ENCODE measurements at regions not wholly inside any gene's neighbourhood (a gene's known extent, or its start where the extent isn't known, plus 50 kb on each side); places are given as distances from the start of the nearest gene placed in this dataset.

DNA sequence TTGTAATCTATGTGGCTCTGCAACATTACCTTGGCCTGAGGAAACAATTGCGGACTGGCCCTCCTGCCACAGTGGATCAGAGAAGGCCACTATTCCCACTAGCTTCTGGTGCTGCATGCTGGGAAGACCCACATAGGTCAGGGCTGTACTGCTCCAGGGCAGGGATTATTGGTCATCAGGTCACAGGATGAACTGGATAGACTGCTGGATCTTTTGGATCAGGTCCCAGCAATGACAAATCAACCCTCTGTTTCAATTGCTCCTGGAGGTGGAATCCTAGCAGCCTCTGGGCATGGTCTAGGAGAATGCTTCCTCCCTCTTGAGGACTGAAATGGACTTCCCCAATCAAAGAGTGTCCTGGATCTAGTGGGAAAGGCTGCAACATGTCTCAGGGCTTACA, 66.7 kb upstream of the PHF24 start:
- TF ChIP-seq, protein P1, sequence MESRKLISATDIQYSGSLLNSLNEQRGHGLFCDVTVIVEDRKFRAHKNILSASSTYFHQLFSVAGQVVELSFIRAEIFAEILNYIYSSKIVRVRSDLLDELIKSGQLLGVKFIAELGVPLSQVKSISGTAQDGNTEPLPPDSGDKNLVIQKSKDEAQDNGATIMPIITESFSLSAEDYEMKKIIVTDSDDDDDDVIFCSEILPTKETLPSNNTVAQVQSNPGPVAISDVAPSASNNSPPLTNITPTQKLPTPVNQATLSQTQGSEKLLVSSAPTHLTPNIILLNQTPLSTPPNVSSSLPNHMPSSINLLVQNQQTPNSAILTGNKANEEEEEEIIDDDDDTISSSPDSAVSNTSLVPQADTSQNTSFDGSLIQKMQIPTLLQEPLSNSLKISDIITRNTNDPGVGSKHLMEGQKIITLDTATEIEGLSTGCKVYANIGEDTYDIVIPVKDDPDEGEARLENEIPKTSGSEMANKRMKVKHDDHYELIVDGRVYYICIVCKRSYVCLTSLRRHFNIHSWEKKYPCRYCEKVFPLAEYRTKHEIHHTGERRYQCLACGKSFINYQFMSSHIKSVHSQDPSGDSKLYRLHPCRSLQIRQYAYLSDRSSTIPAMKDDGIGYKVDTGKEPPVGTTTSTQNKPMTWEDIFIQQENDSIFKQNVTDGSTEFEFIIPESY (IDR thresholded peaks at IDR 0.05): no peak
- TF ChIP-seq, protein P2, sequence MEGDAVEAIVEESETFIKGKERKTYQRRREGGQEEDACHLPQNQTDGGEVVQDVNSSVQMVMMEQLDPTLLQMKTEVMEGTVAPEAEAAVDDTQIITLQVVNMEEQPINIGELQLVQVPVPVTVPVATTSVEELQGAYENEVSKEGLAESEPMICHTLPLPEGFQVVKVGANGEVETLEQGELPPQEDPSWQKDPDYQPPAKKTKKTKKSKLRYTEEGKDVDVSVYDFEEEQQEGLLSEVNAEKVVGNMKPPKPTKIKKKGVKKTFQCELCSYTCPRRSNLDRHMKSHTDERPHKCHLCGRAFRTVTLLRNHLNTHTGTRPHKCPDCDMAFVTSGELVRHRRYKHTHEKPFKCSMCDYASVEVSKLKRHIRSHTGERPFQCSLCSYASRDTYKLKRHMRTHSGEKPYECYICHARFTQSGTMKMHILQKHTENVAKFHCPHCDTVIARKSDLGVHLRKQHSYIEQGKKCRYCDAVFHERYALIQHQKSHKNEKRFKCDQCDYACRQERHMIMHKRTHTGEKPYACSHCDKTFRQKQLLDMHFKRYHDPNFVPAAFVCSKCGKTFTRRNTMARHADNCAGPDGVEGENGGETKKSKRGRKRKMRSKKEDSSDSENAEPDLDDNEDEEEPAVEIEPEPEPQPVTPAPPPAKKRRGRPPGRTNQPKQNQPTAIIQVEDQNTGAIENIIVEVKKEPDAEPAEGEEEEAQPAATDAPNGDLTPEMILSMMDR (IDR thresholded peaks at IDR 0.05; ENCODE audit: low read depth, low read length, missing input control): no peak
- TF ChIP-seq, protein P3, sequence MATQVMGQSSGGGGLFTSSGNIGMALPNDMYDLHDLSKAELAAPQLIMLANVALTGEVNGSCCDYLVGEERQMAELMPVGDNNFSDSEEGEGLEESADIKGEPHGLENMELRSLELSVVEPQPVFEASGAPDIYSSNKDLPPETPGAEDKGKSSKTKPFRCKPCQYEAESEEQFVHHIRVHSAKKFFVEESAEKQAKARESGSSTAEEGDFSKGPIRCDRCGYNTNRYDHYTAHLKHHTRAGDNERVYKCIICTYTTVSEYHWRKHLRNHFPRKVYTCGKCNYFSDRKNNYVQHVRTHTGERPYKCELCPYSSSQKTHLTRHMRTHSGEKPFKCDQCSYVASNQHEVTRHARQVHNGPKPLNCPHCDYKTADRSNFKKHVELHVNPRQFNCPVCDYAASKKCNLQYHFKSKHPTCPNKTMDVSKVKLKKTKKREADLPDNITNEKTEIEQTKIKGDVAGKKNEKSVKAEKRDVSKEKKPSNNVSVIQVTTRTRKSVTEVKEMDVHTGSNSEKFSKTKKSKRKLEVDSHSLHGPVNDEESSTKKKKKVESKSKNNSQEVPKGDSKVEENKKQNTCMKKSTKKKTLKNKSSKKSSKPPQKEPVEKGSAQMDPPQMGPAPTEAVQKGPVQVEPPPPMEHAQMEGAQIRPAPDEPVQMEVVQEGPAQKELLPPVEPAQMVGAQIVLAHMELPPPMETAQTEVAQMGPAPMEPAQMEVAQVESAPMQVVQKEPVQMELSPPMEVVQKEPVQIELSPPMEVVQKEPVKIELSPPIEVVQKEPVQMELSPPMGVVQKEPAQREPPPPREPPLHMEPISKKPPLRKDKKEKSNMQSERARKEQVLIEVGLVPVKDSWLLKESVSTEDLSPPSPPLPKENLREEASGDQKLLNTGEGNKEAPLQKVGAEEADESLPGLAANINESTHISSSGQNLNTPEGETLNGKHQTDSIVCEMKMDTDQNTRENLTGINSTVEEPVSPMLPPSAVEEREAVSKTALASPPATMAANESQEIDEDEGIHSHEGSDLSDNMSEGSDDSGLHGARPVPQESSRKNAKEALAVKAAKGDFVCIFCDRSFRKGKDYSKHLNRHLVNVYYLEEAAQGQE (IDR thresholded peaks at IDR 0.05): no peak
- TF ChIP-seq RXRA (IDR thresholded peaks at IDR 0.05) (no peak), JUND (IDR thresholded peaks at IDR 0.05) (no peak), HNF4A (conservative IDR thresholded peaks at IDR 0.05) (no peak), FOXA1 (IDR thresholded peaks at IDR 0.05) (no peak), RAD21 (IDR thresholded peaks at IDR 0.05) (no peak), HNF4G (IDR thresholded peaks at IDR 0.05) (no peak), GABPA (IDR thresholded peaks at IDR 0.05 in 1 of 2, conservative IDR thresholded peaks at IDR 0.05 in 1 of 2) (no peak)
- TF ChIP-seq, protein P4, sequence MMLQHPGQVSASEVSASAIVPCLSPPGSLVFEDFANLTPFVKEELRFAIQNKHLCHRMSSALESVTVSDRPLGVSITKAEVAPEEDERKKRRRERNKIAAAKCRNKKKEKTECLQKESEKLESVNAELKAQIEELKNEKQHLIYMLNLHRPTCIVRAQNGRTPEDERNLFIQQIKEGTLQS (IDR thresholded peaks at IDR 0.05): no peak
- TF ChIP-seq, protein P5, sequence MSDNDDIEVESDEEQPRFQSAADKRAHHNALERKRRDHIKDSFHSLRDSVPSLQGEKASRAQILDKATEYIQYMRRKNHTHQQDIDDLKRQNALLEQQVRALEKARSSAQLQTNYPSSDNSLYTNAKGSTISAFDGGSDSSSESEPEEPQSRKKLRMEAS (IDR thresholded peaks at IDR 0.05): no peak

Measured in liver (tissue), 3 donors.